HepG2 (cell line): ENCODE measurements at regions not wholly inside any gene's neighbourhood (a gene's known extent, or its start where the extent isn't known, plus 50 kb on each side); places are given as distances from the start of the nearest gene placed in this dataset.

Experiments used
- EP300 ChIP-seq, 3 experiments: sonication (generic) in 1 of 3; formaldehyde crosslinking in 1 of 3; IDR thresholded peaks; 2 replicates each; pipeline versions ENCODE4 v1.5.1 to v1.6.1; 2011 to 2020; ENCODE audit warnings: low read depth in 2 of 3, low read length in 2 of 3, borderline replicate concordance in 1 of 3, improper control_type of control experiment in 1 of 3, mild to moderate bottlenecking in 1 of 3, missing genetic modification reagents in 1 of 3, moderate library complexity in 1 of 3
- EZH2 ChIP-seq: conservative IDR thresholded peaks from 2 replicates; pipeline ENCODE4 v1.6.1; 2012; ENCODE audit warnings: mild to moderate bottlenecking, low read depth, low read length, moderate library complexity
- MTA3 ChIP-seq: sonication (generic); formaldehyde crosslinking; IDR thresholded peaks from 2 replicates; pipeline ENCODE4 v1.4.0; 2020; ENCODE audit warnings: missing genetic modification reagents
- NFIC ChIP-seq: IDR thresholded peaks from 2 replicates; pipeline ENCODE4 v1.6.1; 2012; ENCODE audit warnings: mild to moderate bottlenecking, low read length, inconsistent platforms
- YY1 ChIP-seq: IDR thresholded peaks from 2 replicates; pipeline ENCODE4 v1.6.1; 2011; ENCODE audit warnings: low read length, low read depth, moderate library complexity, mild to moderate bottlenecking; ENCODE audit not compliant: insufficient read depth, insufficient replicate concordance
- ZNF629 ChIP-seq: sonication (generic); formaldehyde crosslinking; conservative IDR thresholded peaks from 2 replicates; pipeline ENCODE4 v1.5.0; 2020; ENCODE audit warnings: missing genetic modification reagents
- TF ChIP-seq, protein P1 (sequence below): IDR thresholded peaks from 2 replicates; pipeline ENCODE4 v1.6.1; 2012; ENCODE audit warnings: low read depth, low read length, improper control_type of control experiment

- TF ChIP-seq EP300 (IDR thresholded peaks at IDR 0.05; ENCODE audit: low read depth in 2 of 2, low read length in 2 of 2) (no peak), EP300 (CRISPR knock-in tag; IDR thresholded peaks at IDR 0.05; ENCODE audit: borderline replicate concordance) (no peak), MTA3 (CRISPR knock-in tag) (no peak), EZH2 (no peak), YY1 (no peak), ZNF629 (no peak), NFIC (no peak)
- TF ChIP-seq, protein P1, sequence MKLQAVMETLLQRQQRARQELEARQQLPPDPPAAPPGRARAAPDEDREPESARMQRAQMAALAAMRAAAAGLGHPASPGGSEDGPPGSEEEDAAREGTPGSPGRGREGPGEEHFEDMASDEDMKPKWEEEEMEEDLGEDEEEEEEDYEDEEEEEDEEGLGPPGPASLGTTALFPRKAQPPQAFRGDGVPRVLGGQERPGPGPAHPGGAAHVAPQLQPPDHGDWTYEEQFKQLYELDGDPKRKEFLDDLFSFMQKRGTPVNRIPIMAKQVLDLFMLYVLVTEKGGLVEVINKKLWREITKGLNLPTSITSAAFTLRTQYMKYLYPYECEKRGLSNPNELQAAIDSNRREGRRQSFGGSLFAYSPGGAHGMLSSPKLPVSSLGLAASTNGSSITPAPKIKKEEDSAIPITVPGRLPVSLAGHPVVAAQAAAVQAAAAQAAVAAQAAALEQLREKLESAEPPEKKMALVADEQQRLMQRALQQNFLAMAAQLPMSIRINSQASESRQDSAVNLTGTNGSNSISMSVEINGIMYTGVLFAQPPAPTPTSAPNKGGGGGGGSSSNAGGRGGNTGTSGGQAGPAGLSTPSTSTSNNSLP = no peak
Observed at GRCh38 chr20:12086359-12086758, 168.7 kb downstream of the BTBD3 start.
